IMR-90 (cell line): ENCODE measurements at regions not wholly inside any gene's neighbourhood (a gene's known extent, or its start where the extent isn't known, plus 50 kb on each side); places are given as distances from the start of the nearest gene placed in this dataset.

Experiments
- ATAC-seq: fragments of 200-7000 bp; cut with Tn5 transposase; 2 replicates; pipeline ENCODE4 v1.9.1; 2020; ENCODE audit warnings: low read depth, mild to moderate bottlenecking, moderate library complexity
- BruUV-seq: library from RNA; stranded (reverse); fragments of 400-500 nt; replicated peaks from 2 replicates; lab custom pipeline; 2021; lab: Mats Ljungman, UMichigan
- CTCF ChIA-PET: fragments of 300-600 bp; formaldehyde crosslinking; extraction: SDS; loops from one replicate; lab custom pipeline; 2021; ENCODE audit warnings: antibody characterized with exemption; lab: Yijun Ruan, JAX
- POLR2A ChIA-PET: fragments of 300-600 bp; sonication (Branson Sonifier 250); formaldehyde crosslinking; loops from one replicate; lab custom pipeline; 2022; ENCODE audit warnings: antibody characterized with exemption; ENCODE audit not compliant: unreplicated experiment; lab: Charles Lee
- DNase-seq: peaks from one replicate; pipeline ENCODE4 v3.0.0; 2013
- H2AFZ ChIP-seq: replicated peaks from 2 replicates; pipeline ENCODE3; 2013; ENCODE audit warnings: low read length, mild to moderate bottlenecking; ENCODE audit not compliant: poor library complexity
- H2AK5ac ChIP-seq: 2 replicates; pipeline ENCODE4 v1.6.1; 2013; ENCODE audit warnings: low read depth, low read length, inconsistent platforms
- H2AK9ac ChIP-seq: replicated peaks from 2 replicates; pipeline ENCODE3; 2013; ENCODE audit warnings: mild to moderate bottlenecking, low read depth, low read length, moderate library complexity; ENCODE audit not compliant: poor library complexity
- H2BK120ac ChIP-seq: 2 replicates; pipeline ENCODE4 v1.6.1; 2013; ENCODE audit warnings: low read depth, low read length, inconsistent platforms
- H2BK15ac ChIP-seq: 3 replicates; pipeline ENCODE4 v1.6.1; 2013; ENCODE audit warnings: low read depth, low read length, inconsistent platforms
- H2BK20ac ChIP-seq: 2 replicates; pipeline ENCODE4 v1.6.1; 2013; ENCODE audit warnings: low read depth, mild to moderate bottlenecking, inconsistent platforms, low read length, moderate library complexity
- H2BK5ac ChIP-seq: 2 replicates; pipeline ENCODE4 v1.6.1; 2013; ENCODE audit warnings: mild to moderate bottlenecking, low read depth, low read length, inconsistent platforms; ENCODE audit not compliant: poor library complexity, severe bottlenecking
- H3K14ac ChIP-seq: replicated peaks from 2 replicates; pipeline ENCODE4 v1.6.1; 2013; ENCODE audit warnings: low read depth, low read length, inconsistent platforms
- H3K18ac ChIP-seq: 2 replicates; pipeline ENCODE4 v1.6.1; 2013; ENCODE audit warnings: low read depth, low read length, control low read depth
- H3K23ac ChIP-seq: 2 replicates; pipeline ENCODE4 v1.6.1; 2013; ENCODE audit warnings: low read depth, low read length, inconsistent platforms
- H3K27ac ChIP-seq: 2 replicates; pipeline ENCODE4 v1.5.1; 2013; ENCODE audit warnings: mild to moderate bottlenecking, control low read depth, low read length; ENCODE audit not compliant: insufficient read depth
- H3K27me3 ChIP-seq: 2 replicates; pipeline ENCODE4 v1.6.1; 2013; ENCODE audit warnings: low read length; ENCODE audit not compliant: control insufficient read depth, insufficient read depth
- H3K36me3 ChIP-seq: 2 replicates; pipeline ENCODE4 v1.6.1; 2013; ENCODE audit warnings: low read length, mixed read lengths; ENCODE audit not compliant: control insufficient read depth, insufficient read depth
- H3K4ac ChIP-seq: 2 replicates; pipeline ENCODE4 v1.6.1; 2013; ENCODE audit warnings: low read depth, low read length, inconsistent platforms
- H3K4me1 ChIP-seq: 2 replicates; pipeline ENCODE4 v1.6.1; 2013; ENCODE audit warnings: low read length, mixed read lengths; ENCODE audit not compliant: control insufficient read depth, insufficient read depth
- H3K4me2 ChIP-seq: 2 replicates; pipeline ENCODE4 v1.6.1; 2013; ENCODE audit warnings: low read depth, mild to moderate bottlenecking, control low read depth, low read length, moderate library complexity
- H3K4me3 ChIP-seq: 2 replicates; pipeline ENCODE4 v1.5.1; 2013; ENCODE audit warnings: low read depth, mild to moderate bottlenecking, control low read depth, low read length, moderate library complexity; ENCODE audit not compliant: insufficient read depth
- H3K56ac ChIP-seq: 2 replicates; pipeline ENCODE4 v1.6.1; 2013; ENCODE audit warnings: low read length, inconsistent platforms; ENCODE audit not compliant: insufficient read depth; ENCODE audit errors: extremely low read depth
- H3K79me1 ChIP-seq, 2 experiments: 2 replicates each; pipeline ENCODE4 v1.6.1; 2013; ENCODE audit warnings: low read length in 2 of 2, inconsistent platforms in 1 of 2, low read depth in 1 of 2
- H3K9ac ChIP-seq: 2 replicates; pipeline ENCODE4 v1.6.1; 2013; ENCODE audit warnings: low read depth, low read length, control low read depth
- H3K9me1 ChIP-seq: 2 replicates; pipeline ENCODE4 v1.6.1; 2013; ENCODE audit warnings: low read length, inconsistent platforms; ENCODE audit not compliant: insufficient read depth
- H3K9me3 ChIP-seq: 2 replicates; pipeline ENCODE4 v1.6.1; 2013; ENCODE audit warnings: low read length; ENCODE audit not compliant: control insufficient read depth, insufficient read depth
- H4K20me1 ChIP-seq: 2 replicates; pipeline ENCODE4 v1.6.1; 2013; ENCODE audit warnings: low read length, inconsistent platforms; ENCODE audit not compliant: insufficient read depth
- H4K5ac ChIP-seq: 2 replicates; pipeline ENCODE4 v1.6.1; 2013; ENCODE audit warnings: mild to moderate bottlenecking, low read depth, low read length, control low read depth
- H4K8ac ChIP-seq, 2 experiments: 2 replicates each; pipeline ENCODE4 v1.6.1; 2013; ENCODE audit warnings: low read depth in 2 of 2, low read length in 2 of 2, control low read depth in 1 of 2, inconsistent platforms in 1 of 2
- H4K91ac ChIP-seq: 2 replicates; pipeline ENCODE4 v1.6.1; 2013; ENCODE audit warnings: low read depth, low read length, inconsistent platforms; ENCODE audit not compliant: insufficient read depth
- CEBPB ChIP-seq: IDR thresholded peaks from 2 replicates; pipeline ENCODE4 v1.6.1; 2012; ENCODE audit warnings: low read depth, low read length, improper control_type of control experiment
- CHD1 ChIP-seq: IDR thresholded peaks from 2 replicates; pipeline ENCODE4 v1.6.1; 2012; ENCODE audit warnings: low read depth, low read length, improper control_type of control experiment
- WGBS, 2 experiments: methylation state at CpG; one replicate each; pipeline versions ENCODE4 v1.1.5 to v1.1.7; 2013; ENCODE audit warnings: missing lambda C conversion rate in 2 of 2; ENCODE audit not compliant: insufficient read length in 1 of 2; ENCODE audit errors: extremely low coverage in 2 of 2; 5-methylcytosine and 5-hydroxymethylcytosine counted together
- dilution Hi-C: fragments of 300-500 bp; cut with HindIII; formaldehyde crosslinking; loops from one replicate; pipeline ENCODE4 v1.14.3; 2018; ENCODE audit warnings: low sequenced_read_pairs; ENCODE audit not compliant: unreplicated experiment
- in situ Hi-C: fragments of 300-500 bp; cut with MboI; formaldehyde crosslinking; loops from 3 replicates; pipeline ENCODE4 v1.14.3; 2019; ENCODE audit warnings: low sequenced_read_pairs, inconsistent platforms, mixed read lengths
- intact Hi-C: fragments of 100-400 bp; cut with micrococcal nuclease; formaldehyde crosslinking; loops from 2 replicates; pipeline ENCODE4 v1.10.0; 2022

GRCh38 chr2:221130431-221130830 is 441.7 kb downstream of the EPHA4 start:
- Histone ChIP-seq H2AK5ac (no peak overlapping the region), H3K9me3 (peaks cover 6% of the 10 kb centered on the region; the same call in 1 of the 2 replicates), H3K4me2 (no peak overlapping the region), H3K4me1 (no peaks in the 10 kb centered on the region), H2BK5ac (no peak overlapping the region), H3K27ac (no peak overlapping the region), H3K18ac (no peak overlapping the region), H3K14ac (no peak overlapping the region), H3K9me1 (no peaks in the 10 kb centered on the region), H3K23ac (no peak overlapping the region), H3K36me3 (no peaks in the 10 kb centered on the region), H4K8ac (no peak overlapping the region), H4K91ac (no peak overlapping the region), H4K5ac (no peak overlapping the region), H3K56ac (no peak overlapping the region), H2AFZ (no peak overlapping the region), H2BK20ac (no peak overlapping the region), H4K20me1 (no peaks in the 10 kb centered on the region), H3K4ac (no peak overlapping the region), H2AK9ac (no peak overlapping the region), H2BK15ac (no peak overlapping the region), H3K79me1 (no peaks in the 10 kb centered on the region), H2BK120ac (no peak overlapping the region), H3K27me3 (no peaks in the 10 kb centered on the region), H3K4me3 (no peak overlapping the region), H3K9ac (no peak overlapping the region)
- CTCF ChIA-PET = interaction anchor here (0.8 kb wide), 1 partner anchor 16 kb away, joined by 3 read pairs; no protein-coding TSS in a partner anchor
- ATAC-seq (no peak), DNase-seq (no peak)
- in situ Hi-C loops = no loop called here
- POLR2A ChIA-PET = no interaction called here
- TF ChIP-seq CEBPB (no peak), CHD1 (no peak)
- dilution Hi-C loops = no loop called here
- BruUV-seq = no TSS peak
- WGBS, 2 experiments = no CpG with 5 or more reads among the region's 1 CpG
- intact Hi-C loops = no loop called here
